Tibial nerve (tissue), 4 donors: ENCODE measurements at regions not wholly inside any gene's neighbourhood (a gene's known extent, or its start where the extent isn't known, plus 50 kb on each side); places are given as distances from the start of the nearest gene placed in this dataset.

Experiments
- EP300 ChIP-seq, 2 donors: sonication (generic); formaldehyde crosslinking; IDR thresholded peaks; one replicate each; pipeline ENCODE4 v1.6.1; 2017; ENCODE audit warnings: antibody characterized with exemption in 2 of 2, mild to moderate bottlenecking in 1 of 2
- POLR2A ChIP-seq, 2 donors: fragments of 450-650 bp; IDR thresholded peaks; one replicate each; pipeline ENCODE4 v1.6.1; 2017; ENCODE audit warnings: antibody characterized with exemption in 2 of 2, mild to moderate bottlenecking in 2 of 2, moderate library complexity in 2 of 2
- TF ChIP-seq, protein P1 (sequence below), 5 experiments: fragments of 200-600 bp in 3 of 5; fragments of 450-650 bp in 2 of 5; sonication (generic) in 3 of 5; IDR thresholded peaks; one replicate each; pipeline ENCODE4 v1.5.1; 2016 to 2019; ENCODE audit warnings: antibody characterized with exemption in 5 of 5, mild to moderate bottlenecking in 3 of 5, moderate library complexity in 2 of 5

GRCh38 chr14:104320611-104321086 is 182.3 kb downstream of the KIF26A start:
- TF ChIP-seq, protein P1, sequence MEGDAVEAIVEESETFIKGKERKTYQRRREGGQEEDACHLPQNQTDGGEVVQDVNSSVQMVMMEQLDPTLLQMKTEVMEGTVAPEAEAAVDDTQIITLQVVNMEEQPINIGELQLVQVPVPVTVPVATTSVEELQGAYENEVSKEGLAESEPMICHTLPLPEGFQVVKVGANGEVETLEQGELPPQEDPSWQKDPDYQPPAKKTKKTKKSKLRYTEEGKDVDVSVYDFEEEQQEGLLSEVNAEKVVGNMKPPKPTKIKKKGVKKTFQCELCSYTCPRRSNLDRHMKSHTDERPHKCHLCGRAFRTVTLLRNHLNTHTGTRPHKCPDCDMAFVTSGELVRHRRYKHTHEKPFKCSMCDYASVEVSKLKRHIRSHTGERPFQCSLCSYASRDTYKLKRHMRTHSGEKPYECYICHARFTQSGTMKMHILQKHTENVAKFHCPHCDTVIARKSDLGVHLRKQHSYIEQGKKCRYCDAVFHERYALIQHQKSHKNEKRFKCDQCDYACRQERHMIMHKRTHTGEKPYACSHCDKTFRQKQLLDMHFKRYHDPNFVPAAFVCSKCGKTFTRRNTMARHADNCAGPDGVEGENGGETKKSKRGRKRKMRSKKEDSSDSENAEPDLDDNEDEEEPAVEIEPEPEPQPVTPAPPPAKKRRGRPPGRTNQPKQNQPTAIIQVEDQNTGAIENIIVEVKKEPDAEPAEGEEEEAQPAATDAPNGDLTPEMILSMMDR (IDR thresholded peaks at IDR 0.05) = no peak
- no peak for TF ChIP-seq POLR2A (IDR thresholded peaks at IDR 0.05)
- no peak for TF ChIP-seq EP300 (IDR thresholded peaks at IDR 0.05)
